B cell (primary cell): ENCODE measurements at regions not wholly inside any gene's neighbourhood (a gene's known extent, or its start where the extent isn't known, plus 50 kb on each side); places are given as distances from the start of the nearest gene placed in this dataset.

ENCODE experiments used
- EZH2 ChIP-seq: IDR thresholded peaks from 2 replicates; pipeline ENCODE4 v1.6.1; 2012; ENCODE audit warnings: borderline replicate concordance, low read depth, mild to moderate bottlenecking, moderate library complexity, low read length; ENCODE audit not compliant: insufficient read depth, poor library complexity, severe bottlenecking
- TF ChIP-seq, protein P1 (sequence below): fragments of 200-600 bp; IDR thresholded peaks from one replicate; pipeline ENCODE4 v1.8.0; 2022; ENCODE audit warnings: antibody characterized with exemption, mild to moderate bottlenecking

DNA sequence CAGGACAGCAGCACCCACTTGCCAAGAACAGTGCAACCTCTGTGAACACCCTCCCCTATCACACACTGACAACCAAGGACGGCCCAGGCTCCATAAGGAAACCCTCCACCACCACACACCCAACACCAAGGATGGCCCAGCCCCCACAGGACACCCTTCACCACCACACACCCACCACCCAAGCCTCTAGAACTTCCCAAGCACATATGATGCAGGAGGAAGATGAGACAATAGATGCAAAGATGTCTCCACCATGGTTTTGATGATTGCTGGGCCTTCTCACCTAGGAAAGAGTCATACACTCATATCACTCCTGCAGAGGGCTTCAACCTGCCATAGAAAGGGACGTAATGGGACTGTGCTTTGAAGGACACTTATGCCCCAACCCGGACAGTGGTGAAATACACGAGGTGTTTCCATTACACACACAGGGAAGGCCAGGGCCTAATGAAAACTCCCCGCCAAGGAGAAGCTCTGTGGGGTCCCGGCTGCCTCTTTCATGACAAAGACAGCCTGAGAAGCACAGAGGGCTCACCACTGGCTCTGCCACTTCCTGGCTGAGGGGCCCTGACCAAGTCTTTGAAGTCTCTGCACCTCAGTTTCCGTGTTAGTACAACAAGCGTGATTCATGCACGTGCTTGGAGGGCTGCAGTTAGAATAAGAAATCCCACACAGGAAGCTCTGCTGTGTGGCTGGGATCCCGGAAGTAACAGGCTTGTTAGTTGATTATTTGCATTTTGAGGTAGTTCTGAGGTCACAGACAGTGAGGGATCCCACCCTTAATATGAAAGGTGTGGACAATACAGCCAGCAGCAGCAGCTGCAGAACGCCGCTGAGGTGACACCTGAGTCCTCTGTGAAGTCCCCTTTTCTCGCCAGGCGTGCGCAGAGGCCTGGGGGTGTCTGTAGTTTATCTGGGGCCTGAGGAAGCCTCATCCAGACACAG lies 61.9 kb upstream of the ATP12A start:
- TF ChIP-seq, protein P1, sequence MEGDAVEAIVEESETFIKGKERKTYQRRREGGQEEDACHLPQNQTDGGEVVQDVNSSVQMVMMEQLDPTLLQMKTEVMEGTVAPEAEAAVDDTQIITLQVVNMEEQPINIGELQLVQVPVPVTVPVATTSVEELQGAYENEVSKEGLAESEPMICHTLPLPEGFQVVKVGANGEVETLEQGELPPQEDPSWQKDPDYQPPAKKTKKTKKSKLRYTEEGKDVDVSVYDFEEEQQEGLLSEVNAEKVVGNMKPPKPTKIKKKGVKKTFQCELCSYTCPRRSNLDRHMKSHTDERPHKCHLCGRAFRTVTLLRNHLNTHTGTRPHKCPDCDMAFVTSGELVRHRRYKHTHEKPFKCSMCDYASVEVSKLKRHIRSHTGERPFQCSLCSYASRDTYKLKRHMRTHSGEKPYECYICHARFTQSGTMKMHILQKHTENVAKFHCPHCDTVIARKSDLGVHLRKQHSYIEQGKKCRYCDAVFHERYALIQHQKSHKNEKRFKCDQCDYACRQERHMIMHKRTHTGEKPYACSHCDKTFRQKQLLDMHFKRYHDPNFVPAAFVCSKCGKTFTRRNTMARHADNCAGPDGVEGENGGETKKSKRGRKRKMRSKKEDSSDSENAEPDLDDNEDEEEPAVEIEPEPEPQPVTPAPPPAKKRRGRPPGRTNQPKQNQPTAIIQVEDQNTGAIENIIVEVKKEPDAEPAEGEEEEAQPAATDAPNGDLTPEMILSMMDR: no peak
- TF ChIP-seq EZH2: no peak
